Kidney (tissue), 13 donors: ENCODE measurements at regions not wholly inside any gene's neighbourhood (a gene's known extent, or its start where the extent isn't known, plus 50 kb on each side); places are given as distances from the start of the nearest gene placed in this dataset.
A peak's percentile ranks its signal among the peaks of the same experiment; 100 is the strongest.

ENCODE experiments used
- DNase-seq, 5 donors: peaks; one replicate each; pipeline ENCODE4 v3.0.0-alpha.2; 2013 to 2020
- FAIRE-seq: peaks from 2 replicates; lab custom pipeline; 2012; peaks lifted over from hg19 to GRCh38; lab: Jason Lieb, UNC
- H3K27ac ChIP-seq, 2 donors: one replicate each; pipeline ENCODE4 v1.7.0; 2013; ENCODE audit warnings: low read depth in 2 of 2, low read length in 2 of 2, inconsistent platforms in 1 of 2
- H3K27me3 ChIP-seq: one replicate; pipeline ENCODE4 v1.7.1; 2013; ENCODE audit warnings: low read length, inconsistent platforms; ENCODE audit not compliant: control insufficient read depth, insufficient read depth
- H3K36me3 ChIP-seq, 3 donors: one replicate each; pipeline versions ENCODE4 v1.7.0 to v1.7.1; 2013; ENCODE audit warnings: low read length in 3 of 3, control low read depth in 1 of 3, inconsistent platforms in 1 of 3; ENCODE audit not compliant: insufficient read depth in 3 of 3, control insufficient read depth in 2 of 3
- H3K4me1 ChIP-seq, 3 donors: one replicate each; pipeline versions ENCODE4 v1.7.0 to v1.7.1; 2013; ENCODE audit warnings: low read length in 3 of 3, inconsistent platforms in 1 of 3, low read depth in 1 of 3; ENCODE audit not compliant: control insufficient read depth in 2 of 3, insufficient read depth in 2 of 3
- H3K4me3 ChIP-seq, 3 donors: one replicate each; pipeline versions ENCODE4 v1.7.0 to v1.8.1; 2013; ENCODE audit warnings: low read length in 3 of 3, control low read depth in 1 of 3, inconsistent platforms in 1 of 3
- H3K9ac ChIP-seq, 3 donors: one replicate each; pipeline versions ENCODE4 v1.7.0 to v1.7.1; 2013; ENCODE audit warnings: low read length in 3 of 3, control low read depth in 1 of 3, inconsistent platforms in 1 of 3
- H3K9me3 ChIP-seq, 3 donors: one replicate each; pipeline versions ENCODE4 v1.7.0 to v1.7.1; 2013; ENCODE audit warnings: low read length in 3 of 3, control low read depth in 1 of 3, inconsistent platforms in 1 of 3; ENCODE audit not compliant: control insufficient read depth in 2 of 3, insufficient read depth in 1 of 3
- intact Hi-C: fragments of 100-400 bp; cut with DNase I; formaldehyde crosslinking; loops from one replicate; pipeline ENCODE4 v1.11.1; 2022
- TF ChIP-seq, protein P1 (sequence below): IDR thresholded peaks from 3 replicates; pipeline ENCODE4 v1.5.1; 2012; ENCODE audit warnings: mild to moderate bottlenecking, moderate library complexity, borderline replicate concordance; ENCODE audit not compliant: insufficient read depth; ENCODE audit errors: extremely low read depth
- donor health status: control.
- donor health status: control.
- donor health status: control.
- donor health status: control.
- donor health status: control.
- donor health status: DM: yes; HTN: yes; CAD: no.
- donor health status: Normal renal cell carcinoma (clear cell type).

DNA sequence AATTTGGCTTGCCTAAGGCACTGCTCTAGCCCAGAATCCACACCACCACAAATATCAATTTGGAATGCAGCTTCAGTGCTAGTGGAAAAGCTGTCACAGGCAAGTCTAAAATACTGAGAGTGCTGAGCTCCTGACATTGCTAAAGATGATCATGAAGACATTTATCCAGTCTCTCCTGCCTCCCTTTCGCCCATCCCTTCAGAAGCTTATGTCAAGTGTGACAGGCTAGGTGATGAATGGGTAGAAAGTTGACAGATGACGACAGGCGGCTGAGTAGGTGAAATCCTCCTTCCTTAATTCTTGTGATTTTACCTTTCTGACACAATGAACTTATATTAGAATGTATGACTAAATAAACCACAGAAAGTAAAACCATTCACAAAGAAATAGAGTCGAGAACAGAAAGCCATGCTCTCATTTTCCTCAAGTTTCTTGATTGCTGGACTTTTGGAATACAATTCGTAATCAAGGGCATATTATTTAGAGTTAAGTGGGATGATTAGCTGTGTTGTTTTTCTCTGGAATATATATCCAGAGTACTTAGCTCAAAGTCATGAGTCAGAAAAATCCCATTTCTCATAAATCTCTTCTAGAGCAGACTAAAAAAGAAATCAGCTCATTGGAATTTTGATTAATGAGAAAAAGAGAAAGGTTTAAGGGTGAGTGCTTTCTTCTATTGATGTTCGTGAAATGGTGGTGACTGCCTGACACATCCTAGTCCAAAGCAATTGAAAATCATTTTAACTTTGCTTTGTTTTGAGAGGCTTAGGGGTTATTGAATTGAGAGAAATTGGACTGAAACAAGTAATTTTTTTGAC lies 1228.2 kb upstream of the CITED2 start:
- no peak overlapping the region for H3K4me3 ChIP-seq
- DNase-seq (no peak), FAIRE-seq (no peak)
- H3K9me3 ChIP-seq: no peaks in the 10 kb centered on the region
- H3K9ac ChIP-seq: no peak overlapping the region
- H3K4me1 ChIP-seq: no peaks in the 10 kb centered on the region
- TF ChIP-seq, protein P1, sequence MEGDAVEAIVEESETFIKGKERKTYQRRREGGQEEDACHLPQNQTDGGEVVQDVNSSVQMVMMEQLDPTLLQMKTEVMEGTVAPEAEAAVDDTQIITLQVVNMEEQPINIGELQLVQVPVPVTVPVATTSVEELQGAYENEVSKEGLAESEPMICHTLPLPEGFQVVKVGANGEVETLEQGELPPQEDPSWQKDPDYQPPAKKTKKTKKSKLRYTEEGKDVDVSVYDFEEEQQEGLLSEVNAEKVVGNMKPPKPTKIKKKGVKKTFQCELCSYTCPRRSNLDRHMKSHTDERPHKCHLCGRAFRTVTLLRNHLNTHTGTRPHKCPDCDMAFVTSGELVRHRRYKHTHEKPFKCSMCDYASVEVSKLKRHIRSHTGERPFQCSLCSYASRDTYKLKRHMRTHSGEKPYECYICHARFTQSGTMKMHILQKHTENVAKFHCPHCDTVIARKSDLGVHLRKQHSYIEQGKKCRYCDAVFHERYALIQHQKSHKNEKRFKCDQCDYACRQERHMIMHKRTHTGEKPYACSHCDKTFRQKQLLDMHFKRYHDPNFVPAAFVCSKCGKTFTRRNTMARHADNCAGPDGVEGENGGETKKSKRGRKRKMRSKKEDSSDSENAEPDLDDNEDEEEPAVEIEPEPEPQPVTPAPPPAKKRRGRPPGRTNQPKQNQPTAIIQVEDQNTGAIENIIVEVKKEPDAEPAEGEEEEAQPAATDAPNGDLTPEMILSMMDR: no peak
- intact Hi-C loops: no loop called here
- H3K27me3 ChIP-seq: no peaks in the 10 kb centered on the region
- H3K27ac ChIP-seq: no peak overlapping the region
- no peaks in the 10 kb centered on the region for H3K36me3 ChIP-seq

DNA sequence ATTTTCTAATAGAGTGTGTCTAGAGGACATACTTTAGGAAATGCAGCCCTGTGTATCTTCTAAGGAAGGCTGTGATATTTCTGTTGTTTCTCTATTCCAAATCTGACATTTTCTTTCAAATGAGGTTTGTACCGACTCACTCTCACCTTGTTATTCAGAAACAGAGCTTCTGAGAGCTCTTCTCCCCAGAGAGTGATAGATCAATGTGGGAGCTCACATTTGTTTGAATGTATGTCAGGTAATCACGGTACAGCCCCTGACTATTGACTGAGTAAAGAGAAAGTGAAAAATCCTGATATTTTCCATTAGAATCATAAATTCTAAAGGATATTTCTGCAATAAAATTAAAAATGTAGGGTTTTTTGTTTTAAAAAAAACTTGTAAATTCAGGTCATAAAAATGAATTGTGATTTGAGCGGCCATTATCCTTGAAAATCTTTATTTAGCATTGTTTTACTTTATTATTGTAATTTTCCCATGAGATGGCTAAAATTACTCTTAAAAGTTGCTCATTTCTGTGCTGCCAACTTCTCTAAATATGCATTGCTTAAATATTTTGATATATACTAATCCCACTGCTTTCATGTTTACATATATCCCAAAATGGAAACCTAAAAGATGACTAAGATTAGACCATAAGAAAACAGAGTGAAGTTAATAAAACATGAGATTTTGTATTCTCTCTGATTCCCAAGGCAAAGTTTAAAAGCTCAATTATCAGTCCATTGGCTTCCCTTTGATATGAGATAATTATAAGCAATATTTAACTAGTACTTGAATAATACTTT lies 1226.8 kb upstream of the CITED2 start:
- no peak for DNase-seq
- Histone ChIP-seq H3K4me3 (no peak overlapping the region), H3K36me3 (no peaks in the 10 kb centered on the region), H3K27ac (no peak overlapping the region), H3K9me3 (no peaks in the 10 kb centered on the region), H3K9ac (no peak overlapping the region), H3K4me1 (no peaks in the 10 kb centered on the region), H3K27me3 (no peaks in the 10 kb centered on the region)
- no peak for FAIRE-seq
- intact Hi-C loops: no loop called here
- TF ChIP-seq, protein P1: no peak

DNA sequence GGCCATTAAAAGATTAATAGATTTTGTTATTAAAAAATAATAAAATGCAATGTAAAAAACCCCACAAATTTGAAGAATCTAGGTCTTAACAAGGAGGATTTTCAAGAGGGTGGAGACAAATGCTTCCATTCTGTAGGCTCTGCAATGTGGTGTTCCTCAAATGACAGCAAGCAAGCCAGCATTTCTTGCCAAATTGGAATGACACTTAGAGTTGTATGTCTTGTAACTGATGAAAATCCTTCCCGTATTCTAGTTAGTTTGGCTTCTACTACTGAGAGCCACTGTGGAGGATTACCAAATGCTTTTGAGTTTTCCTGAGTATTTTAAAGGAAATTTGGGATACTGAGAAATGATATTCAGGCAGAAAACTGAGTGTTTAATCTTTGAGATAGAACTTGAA lies 1225.5 kb upstream of the CITED2 start:
- Histone ChIP-seq H3K36me3 (no peaks in the 10 kb centered on the region), H3K9me3 (no peaks in the 10 kb centered on the region), H3K27ac (no peak overlapping the region), H3K4me1 (no peaks in the 10 kb centered on the region), H3K9ac (no peak overlapping the region), H3K4me3 (no peak overlapping the region), H3K27me3 (no peaks in the 10 kb centered on the region)
- TF ChIP-seq, protein P1: no peak
- no peak for FAIRE-seq
- intact Hi-C loops: no loop called here
- DNase-seq: peak in 1 of 5 donors; percentile 35
